HG02981 (cell line): ENCODE measurements at regions not wholly inside any gene's neighbourhood (a gene's known extent, or its start where the extent isn't known, plus 50 kb on each side); places are given as distances from the start of the nearest gene placed in this dataset.
"Not testable (repeated sequence)": the region's sequence is repeated elsewhere in the genome, so short reads cannot be mapped to it uniquely, and the experiment has no call there.

Experiments used
- ATAC-seq: cut with Tn5 transposase; IDR thresholded peaks from one replicate; pipeline ENCODE4 v1.9.1; 2021; ENCODE audit warnings: mild to moderate bottlenecking, moderate library complexity; ENCODE audit not compliant: unreplicated experiment

DNA sequence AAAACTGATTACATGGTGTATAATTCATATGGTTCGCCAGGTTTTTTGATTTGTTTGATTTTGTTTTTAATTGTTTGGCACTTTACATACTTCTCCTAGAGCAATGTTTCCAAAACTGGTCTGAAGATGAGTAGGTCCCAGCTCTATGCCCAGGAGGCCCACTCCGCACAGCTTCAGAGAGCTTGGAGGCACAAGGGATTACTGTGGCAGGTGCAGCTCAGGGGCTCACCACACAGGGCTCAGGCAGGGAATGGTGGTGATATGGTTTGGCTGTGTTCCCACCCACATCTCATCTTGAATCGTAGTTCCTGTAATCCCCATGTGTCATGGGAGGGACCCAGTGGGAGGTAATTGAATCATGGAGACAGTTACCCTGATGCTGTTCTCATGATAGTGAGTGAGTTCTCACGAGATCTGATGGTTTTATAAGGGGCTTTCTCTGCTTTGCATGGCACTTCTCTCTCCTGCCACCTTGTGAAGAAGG, 296.6 kb downstream of the MED10 start:
- ATAC-seq: no peak

GRCh38 chr5:6080930-6081726, 297.2 kb downstream of the MED10 start:
- no peak for ATAC-seq

GRCh38 chr5:6080436-6080835, 297.9 kb downstream of the MED10 start:
- no peak for ATAC-seq

- no peak for ATAC-seq
Measured at GRCh38 chr5:6078881-6079280, 299.5 kb downstream of the MED10 start.

DNA sequence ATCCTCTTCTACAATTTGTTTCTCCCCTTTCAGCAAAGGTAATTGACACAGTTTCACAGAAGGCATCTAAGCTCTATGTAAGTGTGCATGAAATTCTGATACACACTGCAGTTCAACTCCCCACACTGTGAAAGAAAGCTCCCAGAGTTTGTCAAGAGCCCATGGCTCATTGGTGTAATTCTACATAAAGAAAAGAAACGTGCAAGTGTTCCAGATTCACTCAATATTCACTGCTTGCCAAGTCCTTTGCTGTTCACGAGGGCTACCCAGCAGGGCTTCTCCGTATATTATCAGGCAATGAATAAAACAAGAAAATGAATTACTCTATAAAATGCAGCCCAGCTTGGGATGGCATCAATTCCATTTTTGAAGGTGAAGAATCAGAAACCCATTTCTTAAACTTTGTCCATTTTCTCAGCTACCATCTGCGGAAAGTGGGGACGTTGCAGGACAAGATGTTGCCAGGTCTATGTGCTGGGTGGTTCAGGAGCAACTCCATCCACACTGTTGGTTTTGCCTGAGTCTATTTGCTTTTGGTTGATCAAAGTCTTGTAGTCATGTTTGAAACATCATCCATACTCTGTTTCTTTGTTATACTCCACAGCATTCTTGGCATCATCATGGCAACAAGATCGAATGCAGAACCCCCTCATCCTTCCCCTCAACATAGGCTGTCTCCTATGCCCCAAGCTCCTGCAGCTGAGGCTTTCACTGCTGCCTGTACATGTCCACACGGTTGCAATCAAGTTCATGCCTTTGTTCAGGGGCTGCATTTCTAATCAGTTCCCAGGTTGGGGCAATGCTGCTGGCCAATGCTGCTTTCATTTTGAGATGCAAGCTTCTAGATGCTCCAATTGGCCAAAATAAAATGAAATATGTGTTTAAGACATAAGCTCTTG, 301.8 kb downstream of the MED10 start:
- no peak for ATAC-seq

DNA sequence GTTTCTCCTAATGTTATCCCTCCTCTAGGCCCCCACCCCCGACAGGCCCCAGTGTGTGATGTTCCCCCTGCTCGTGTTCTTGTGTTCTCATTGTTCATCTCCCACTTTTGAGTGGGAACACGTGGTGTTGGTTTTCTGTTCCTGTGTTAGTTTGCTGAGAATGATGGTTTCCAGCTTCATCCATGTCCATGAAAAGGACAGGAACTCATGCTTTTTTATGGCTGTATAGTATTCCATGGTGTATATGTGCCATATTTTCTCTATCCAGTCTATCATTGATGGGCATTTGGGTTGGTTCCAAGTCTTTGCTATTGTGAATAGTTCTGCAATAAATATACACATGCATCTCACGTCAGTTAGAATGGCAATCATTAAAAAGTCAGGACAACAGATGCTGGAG, 305.9 kb downstream of the MED10 start:
- not testable (repeated sequence) for ATAC-seq

- ATAC-seq: no peak
Measured at GRCh38 chr5:6069496-6070185, 308.7 kb downstream of the MED10 start.

- ATAC-seq: no peak
Measured at GRCh38 chr5:6066016-6066415, 312.3 kb downstream of the MED10 start.

DNA sequence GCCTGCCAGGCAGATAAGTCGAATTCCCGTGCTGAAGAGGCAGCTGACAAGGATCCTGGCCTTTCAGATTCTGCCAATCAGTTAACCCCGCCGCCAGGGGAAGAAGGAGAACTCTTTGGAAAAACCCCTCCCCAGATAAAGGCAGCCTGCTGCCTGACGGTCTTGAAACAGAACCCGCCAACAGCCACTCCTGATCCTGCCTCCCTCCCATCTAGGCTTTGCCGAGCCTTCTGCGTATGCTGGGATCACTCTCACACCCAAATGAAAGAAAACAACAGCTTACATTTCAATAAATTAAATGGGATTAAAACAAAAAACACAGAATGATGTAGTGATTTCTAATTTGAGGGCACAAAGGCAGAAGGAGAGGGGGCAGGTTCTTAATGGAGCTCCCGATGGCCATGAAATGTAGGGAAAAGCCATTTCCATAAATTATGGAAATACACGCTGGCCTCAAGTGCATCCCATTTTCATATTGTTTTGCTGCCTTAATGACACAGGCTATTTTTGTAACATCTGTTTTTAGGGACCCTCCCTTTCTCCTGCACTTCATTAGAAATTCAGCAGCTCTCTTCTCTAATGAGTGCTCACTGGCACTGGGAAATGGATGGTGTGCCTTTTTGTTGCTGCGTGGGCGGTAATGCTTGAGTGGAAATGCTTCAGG, 319.1 kb downstream of the MED10 start:
- ATAC-seq: no peak

DNA sequence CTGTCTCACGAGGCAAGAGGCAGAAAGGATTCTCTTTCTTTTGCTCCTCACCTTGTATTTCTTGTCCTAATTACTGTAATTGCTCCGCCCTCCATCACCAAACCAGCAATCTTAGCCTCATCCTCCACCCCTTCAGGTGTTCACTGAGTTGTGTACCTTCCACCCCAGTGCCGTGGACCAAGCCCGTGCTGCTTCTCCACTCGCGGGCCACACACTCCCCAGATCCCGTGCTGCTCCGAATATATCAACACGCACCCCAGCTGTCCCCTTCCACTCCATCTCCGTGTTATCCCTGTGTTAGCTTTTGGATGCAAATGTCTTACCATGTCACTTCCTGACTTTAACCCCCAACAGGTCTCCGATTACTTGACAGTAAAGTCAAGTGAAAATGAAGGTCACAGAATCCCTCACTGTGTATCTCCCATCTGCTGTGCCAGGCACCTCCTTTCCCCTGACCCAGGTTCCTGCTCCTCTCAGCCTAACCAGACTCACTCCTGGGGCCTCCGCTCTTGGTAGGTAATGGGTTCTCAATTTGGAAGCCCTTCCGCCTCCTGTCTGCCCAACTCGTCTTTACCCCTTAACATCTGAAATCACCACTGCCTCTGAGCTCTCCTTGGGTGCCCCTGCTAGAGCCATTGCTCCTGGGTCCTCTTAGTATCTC, 320.2 kb downstream of the MED10 start:
- ATAC-seq: no peak

DNA sequence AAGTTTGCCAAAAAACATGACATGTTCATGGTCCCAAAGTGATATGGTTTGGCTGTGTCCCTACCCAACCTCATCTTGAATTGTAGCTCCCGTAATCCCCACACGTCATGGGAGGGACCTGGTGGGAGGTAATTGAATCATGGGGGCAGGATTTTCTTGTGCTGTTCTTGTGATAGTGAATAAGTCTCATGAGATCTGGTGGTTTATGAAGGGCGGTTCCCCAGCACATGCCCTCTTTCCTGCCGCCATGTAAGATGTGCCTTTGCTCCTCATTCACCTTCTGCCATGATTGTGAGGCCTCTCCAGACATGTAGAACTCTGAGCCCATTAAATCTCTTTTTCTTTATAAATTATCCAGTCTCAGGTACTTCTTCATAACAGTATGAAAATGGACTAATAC, 322.1 kb downstream of the MED10 start:
- ATAC-seq: no peak

DNA sequence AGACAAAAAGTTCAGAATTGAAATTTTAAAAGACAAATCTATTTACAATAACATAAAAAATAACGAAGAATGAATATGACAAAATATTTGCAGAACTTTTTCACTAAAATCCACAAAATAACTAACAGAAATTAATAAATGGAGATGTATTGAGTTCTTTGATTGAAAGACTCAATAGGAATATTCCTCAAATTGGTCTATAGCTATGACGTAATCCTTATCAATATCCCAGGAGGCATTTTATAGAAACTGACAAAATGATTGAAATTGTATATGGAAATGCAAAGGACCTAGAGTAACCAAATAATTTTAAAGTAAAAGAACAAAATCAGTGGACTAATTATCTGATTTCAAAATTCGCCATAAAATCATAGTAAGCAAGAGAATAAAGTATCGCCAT, 328.7 kb downstream of the MED10 start:
- ATAC-seq: no peak

DNA sequence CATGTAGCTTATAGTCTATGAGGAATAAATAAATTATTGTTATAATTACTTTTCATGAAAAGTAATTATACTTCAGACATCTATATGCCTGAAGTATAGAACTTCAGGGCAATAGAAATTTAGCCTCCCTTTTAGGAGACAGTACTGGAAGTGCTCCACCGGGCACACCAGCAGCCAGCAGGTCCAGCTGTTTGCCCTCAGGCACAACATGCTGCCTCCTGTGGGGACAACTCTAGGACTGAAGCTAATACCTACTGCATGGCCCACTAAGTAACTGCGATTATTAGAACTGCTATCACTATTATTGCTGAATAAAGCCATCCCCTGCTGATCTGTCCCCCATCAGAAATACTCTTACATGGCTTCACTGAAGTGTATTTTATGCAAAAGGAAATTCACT, 329.6 kb downstream of the MED10 start:
- ATAC-seq: no peak

DNA sequence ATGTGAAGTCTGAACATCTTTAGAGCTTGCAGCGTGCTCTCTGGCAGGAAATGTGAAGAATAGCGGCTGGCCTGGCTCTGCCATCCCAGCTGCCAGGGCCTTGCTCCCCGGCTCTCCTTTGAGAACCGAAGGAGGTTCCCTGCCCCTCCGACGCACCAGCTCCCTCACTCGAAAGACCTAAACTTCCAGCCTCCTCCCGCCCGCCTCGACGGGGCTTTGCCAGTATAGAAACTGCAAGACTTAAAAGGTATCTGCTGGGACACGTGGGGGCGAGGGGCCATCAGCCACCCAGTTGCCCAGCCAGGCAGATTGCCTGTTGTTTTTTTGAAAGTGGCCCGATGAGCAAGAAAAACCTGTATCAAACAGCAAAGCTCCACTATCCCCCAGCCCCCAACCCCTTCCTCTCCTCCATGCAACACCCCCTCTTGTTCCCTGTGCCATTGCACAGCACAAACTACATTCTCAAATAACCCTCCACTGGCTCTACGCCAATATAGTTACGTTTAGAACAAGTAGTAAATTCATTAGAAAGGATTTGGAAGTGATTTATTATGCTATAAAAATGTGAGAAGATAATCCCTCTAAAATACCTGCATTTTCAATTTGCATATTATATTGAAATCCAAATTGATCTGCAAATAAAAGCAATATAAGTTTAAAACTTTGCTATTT, 331.9 kb downstream of the MED10 start:
- no peak for ATAC-seq

DNA sequence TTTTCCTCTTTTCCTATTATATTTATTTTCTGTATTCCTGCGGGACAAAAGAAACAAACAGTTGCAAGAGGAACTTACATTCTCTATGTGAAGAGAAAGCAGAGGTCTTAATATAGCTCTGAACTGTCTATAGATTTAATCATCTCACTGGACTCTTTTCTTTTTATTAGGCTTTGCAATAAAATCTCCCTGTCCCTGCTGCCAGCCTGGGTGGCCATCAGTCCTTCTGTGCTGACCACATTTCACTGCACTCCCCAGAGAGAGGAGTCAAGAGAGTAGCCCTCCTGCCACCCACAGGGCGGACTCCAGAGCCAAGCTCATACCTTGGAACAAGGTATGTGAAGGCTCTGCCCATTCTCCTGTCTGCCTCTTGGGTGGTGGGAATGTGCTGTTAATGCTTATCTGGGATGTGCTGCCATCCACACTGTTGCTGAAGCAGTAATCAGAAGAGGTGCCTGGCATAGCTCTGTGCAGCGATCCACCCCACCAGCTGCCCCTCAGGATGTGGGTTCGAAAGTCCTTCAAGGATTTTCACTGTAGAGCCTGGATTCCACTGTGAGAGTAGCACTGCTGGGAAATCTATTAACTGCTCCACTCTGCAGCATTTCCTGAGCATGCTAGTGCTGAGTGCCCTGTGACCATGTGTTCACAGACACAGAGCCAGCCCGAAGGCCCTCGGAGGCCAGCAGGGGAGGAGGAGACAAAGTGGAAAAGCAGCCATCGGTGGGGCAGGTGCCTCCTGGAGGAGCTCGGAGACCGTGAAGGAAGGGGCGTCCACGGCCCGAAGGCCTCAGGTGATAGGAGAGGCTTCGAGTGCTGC, 334.6 kb downstream of the MED10 start:
- no peak for ATAC-seq

DNA sequence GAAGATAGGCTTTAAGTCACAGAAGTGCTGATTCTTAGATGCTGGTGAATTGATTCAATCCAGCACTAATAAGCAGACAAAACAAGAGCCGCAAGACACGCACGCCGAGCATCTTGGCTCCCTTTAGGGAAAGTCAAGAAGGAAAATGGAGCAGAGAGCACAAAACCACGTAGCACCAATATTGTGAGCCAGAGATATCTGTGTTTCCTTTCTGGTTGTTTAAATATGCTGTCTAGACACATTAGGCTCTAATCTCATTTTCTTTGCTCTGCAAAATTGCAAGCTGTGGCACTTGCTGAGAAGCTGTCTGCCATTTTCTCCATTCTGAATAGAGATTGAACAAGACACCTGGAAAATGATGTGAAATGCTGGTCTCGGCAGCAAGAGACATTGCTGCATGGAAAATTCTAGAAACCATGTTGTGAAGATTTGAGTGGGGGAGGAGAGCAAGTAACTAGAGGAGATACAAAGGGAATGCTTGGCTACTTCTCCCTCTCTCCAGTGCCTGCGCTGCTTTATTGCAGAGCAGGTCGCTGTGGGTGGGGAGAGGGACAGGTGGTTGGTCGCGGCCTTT, 336.3 kb downstream of the MED10 start:
- no peak for ATAC-seq

DNA sequence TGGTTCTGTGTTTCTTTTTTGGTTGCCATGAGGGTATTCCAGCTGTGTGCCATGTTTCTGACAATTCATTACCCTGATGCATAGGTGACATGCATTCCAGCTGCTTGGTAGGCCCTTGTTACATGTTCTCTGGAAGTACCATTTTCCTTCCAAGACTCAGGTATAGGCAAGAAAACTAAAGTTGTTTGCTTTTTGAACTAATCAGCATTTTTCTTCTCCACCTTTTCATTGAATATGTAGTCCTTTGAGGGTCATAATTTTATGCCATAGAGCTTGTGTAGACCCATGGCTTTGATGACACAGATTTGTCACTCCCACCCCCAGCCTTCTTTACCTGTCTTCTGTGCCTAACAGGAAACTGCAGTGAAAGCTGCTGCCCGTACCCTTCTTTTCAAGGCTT, 339.2 kb downstream of the MED10 start:
- no peak for ATAC-seq

GRCh38 chr5:6036006-6036405, 342.3 kb downstream of the MED10 start:
- ATAC-seq: no peak
